ENCODE measurements at regions not wholly inside any gene's neighbourhood (a gene's known extent, or its start where the extent isn't known, plus 50 kb on each side); places are given as distances from the start of the nearest gene placed in this dataset.

- TF ChIP-seq CTCF (IDR thresholded peaks at IDR 0.05) (no peak), POLR2A (IDR thresholded peaks at IDR 0.05) (no peak)
These were observed 67.4 kb upstream of the MPP7 start for GRCh38 chr10:28370107-28370835.
